ENCODE measurements at regions not wholly inside any gene's neighbourhood (a gene's known extent, or its start where the extent isn't known, plus 50 kb on each side); places are given as distances from the start of the nearest gene placed in this dataset.

GRCh38 chr2:235155163-235155562 lies 203.3 kb downstream of the SH3BP4 start:
- Histone ChIP-seq H3K4me3 (ENCODE audit: low read depth, low read length) (no peak overlapping the region), H3K27ac (no peak overlapping the region), H3K36me3 (replicated peaks) (no peaks in the 10 kb centered on the region), H3K27me3 (replicated peaks) (no peaks in the 10 kb centered on the region)
- in situ Hi-C loops (cut with HindIII; ENCODE audit: low pct_ligation_motif_present, low sequenced_read_pairs) = no loop called here
- TF ChIP-seq CTCF (IDR thresholded peaks at IDR 0.05; ENCODE audit: low read depth, low read length, missing control alignments) = no peak
- no peak for DNase-seq

GRCh38 chr2:235156055-235156454 lies 204.2 kb downstream of the SH3BP4 start:
- no peaks in the 10 kb centered on the region for H3K36me3 ChIP-seq (replicated peaks)
- in situ Hi-C loops (cut with HindIII; ENCODE audit: low pct_ligation_motif_present, low sequenced_read_pairs) = no loop called here
- H3K27me3 ChIP-seq (replicated peaks) = no peaks in the 10 kb centered on the region
- DNase-seq = no peak
- no peak overlapping the region for H3K4me3 ChIP-seq (ENCODE audit: low read depth, low read length)
- no peak overlapping the region for H3K27ac ChIP-seq
- no peak for TF ChIP-seq CTCF (IDR thresholded peaks at IDR 0.05; ENCODE audit: low read depth, low read length, missing control alignments)

GRCh38 chr2:235157746-235158482 lies 206.1 kb downstream of the SH3BP4 start:
- DNase-seq = no peak
- H3K27ac ChIP-seq = no peak overlapping the region

GRCh38 chr2:235160281-235160810 lies 208.5 kb downstream of the SH3BP4 start:
- in situ Hi-C loops (cut with HindIII; ENCODE audit: low pct_ligation_motif_present, low sequenced_read_pairs) = no loop called here
- Histone ChIP-seq H3K4me3 (ENCODE audit: low read depth, low read length) (no peak overlapping the region), H3K27ac (no peak overlapping the region), H3K36me3 (replicated peaks) (no peaks in the 10 kb centered on the region), H3K27me3 (replicated peaks) (no peaks in the 10 kb centered on the region)
- DNase-seq = no peak
- TF ChIP-seq CTCF (IDR thresholded peaks at IDR 0.05; ENCODE audit: low read depth, low read length, missing control alignments) = no peak

More at GRCh38 chr2:235157746-235158482, 206.1 kb downstream of the SH3BP4 start:
- in situ Hi-C loops (cut with HindIII; ENCODE audit: low pct_ligation_motif_present, low sequenced_read_pairs) = no loop called here
- H3K4me3 ChIP-seq (ENCODE audit: low read depth, low read length) = no peak overlapping the region
- H3K36me3 ChIP-seq (replicated peaks) = no peaks in the 10 kb centered on the region
- TF ChIP-seq CTCF (IDR thresholded peaks at IDR 0.05; ENCODE audit: low read depth, low read length, missing control alignments) = no peak
- no peaks in the 10 kb centered on the region for H3K27me3 ChIP-seq (replicated peaks)

- H3K27me3 ChIP-seq (replicated peaks) = no peaks in the 10 kb centered on the region
- in situ Hi-C loops (cut with HindIII; ENCODE audit: low pct_ligation_motif_present, low sequenced_read_pairs) = no loop called here
- no peaks in the 10 kb centered on the region for H3K36me3 ChIP-seq (replicated peaks)
- TF ChIP-seq CTCF (IDR thresholded peaks at IDR 0.05; ENCODE audit: low read depth, low read length, missing control alignments) = no peak
- DNase-seq = no peak
- no peak overlapping the region for H3K4me3 ChIP-seq (ENCODE audit: low read depth, low read length)
- no peak overlapping the region for H3K27ac ChIP-seq
Measured at GRCh38 chr2:235161565-235161964, 209.7 kb downstream of the SH3BP4 start.

Data from brain microvascular endothelial cell (primary cell).